ENCODE measurements at regions not wholly inside any gene's neighbourhood (a gene's known extent, or its start where the extent isn't known, plus 50 kb on each side); places are given as distances from the start of the nearest gene placed in this dataset.

DNA sequence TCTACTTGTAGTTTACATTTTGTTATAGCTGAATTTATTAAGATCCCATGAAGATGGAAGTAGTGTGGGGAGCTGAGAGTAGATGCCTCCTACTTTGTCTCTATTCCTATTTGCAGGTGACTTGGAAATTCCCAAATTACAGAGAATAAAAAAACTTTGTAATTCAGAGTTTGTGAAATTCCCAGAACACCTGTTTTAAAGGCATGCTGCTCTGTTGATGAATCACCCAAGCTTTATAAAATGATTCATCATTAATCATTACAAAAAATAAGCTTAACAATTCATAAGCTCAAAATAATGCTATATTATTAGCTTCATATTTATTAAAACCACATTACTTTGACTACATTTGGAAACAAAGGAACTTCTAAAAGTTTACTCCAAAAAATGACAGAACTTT lies 856.3 kb downstream of the RPA4 start:
- Histone ChIP-seq H3K4me1 (ENCODE audit: insufficient read depth, low read length) (no peaks in the 10 kb centered on the region), H3K36me3 (ENCODE audit: insufficient read depth, low read length) (no peaks in the 10 kb centered on the region), H3K9ac (ENCODE audit: low read depth, low read length) (no peak overlapping the region), H3K9me3 (ENCODE audit: control insufficient read depth, insufficient read depth, low read length) (no peaks in the 10 kb centered on the region; the same call in none of the 2 replicates)

DNA sequence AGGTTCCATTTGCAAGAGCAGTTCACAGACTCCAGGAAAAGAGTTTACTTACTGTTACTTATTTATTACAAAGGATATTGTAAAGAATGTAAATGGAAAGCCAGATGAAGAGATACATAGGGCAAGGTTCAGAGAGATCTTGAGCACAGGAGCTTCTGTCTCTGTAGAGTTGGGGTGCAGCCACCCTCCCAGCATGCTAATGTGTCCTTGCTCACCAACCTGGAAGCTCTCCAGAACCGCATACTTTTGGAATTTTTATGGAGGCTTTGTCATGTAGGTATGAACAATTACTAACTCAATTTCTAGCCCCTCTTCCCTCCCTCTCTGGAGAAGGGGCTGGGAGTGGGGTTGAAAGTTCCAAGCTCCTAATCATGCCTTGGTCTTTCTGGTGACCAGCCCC lies 857.2 kb downstream of the RPA4 start:
- no peaks in the 10 kb centered on the region; the same call in none of the 2 replicates for H3K9me3 ChIP-seq (ENCODE audit: control insufficient read depth, insufficient read depth, low read length)
- H3K9ac ChIP-seq (ENCODE audit: low read depth, low read length): no peak overlapping the region
- H3K36me3 ChIP-seq (ENCODE audit: insufficient read depth, low read length): no peaks in the 10 kb centered on the region
- no peaks in the 10 kb centered on the region for H3K4me1 ChIP-seq (ENCODE audit: insufficient read depth, low read length)

DNA sequence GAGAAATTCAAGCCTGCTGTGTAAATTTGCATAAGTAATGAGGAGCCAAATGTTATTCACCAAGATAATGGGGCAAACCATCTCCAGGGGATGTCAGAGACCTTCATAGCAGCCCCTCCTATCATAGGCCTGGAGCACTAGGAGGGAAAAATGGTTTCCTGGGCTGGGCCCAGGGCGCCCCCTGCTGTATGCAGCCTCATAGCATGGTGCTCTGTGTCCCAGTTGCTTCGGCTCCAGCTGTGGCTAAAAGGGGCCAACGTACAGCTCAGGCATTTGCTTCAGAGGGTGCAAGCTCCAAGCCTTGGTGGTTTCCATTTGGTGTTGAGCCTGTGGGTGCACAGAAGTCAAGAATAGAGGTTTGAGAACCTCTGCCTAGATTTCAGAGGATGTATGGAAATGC lies 859.3 kb downstream of the RPA4 start:
- H3K9me3 ChIP-seq (ENCODE audit: control insufficient read depth, insufficient read depth, low read length): no peaks in the 10 kb centered on the region; the same call in none of the 2 replicates
- no peak overlapping the region for H3K9ac ChIP-seq (ENCODE audit: low read depth, low read length)
- H3K4me1 ChIP-seq (ENCODE audit: insufficient read depth, low read length): no peaks in the 10 kb centered on the region
- no peaks in the 10 kb centered on the region for H3K36me3 ChIP-seq (ENCODE audit: insufficient read depth, low read length)

DNA sequence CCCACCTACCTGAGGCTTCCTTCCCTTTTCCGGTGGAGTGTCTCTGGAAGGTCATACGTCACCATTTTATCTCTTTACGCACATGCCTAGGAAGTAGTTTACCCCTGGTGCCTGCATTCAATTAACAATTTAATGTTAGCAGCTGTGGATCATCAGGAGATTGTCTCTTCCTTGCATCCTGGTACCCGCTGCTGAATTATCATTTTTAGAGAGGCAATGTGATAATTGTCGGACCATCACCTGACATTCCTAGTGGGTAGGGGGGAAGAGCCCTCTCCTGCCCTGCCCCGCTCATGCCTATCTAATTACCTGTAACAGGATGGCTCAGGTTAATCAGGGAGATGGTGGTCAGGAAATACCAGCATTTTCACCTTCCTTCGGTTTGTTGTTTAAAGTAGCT lies 863.6 kb downstream of the RPA4 start:
- no peaks in the 10 kb centered on the region; the same call in 1 of the 2 replicates for H3K9me3 ChIP-seq (ENCODE audit: control insufficient read depth, insufficient read depth, low read length)
- no peak overlapping the region for H3K9ac ChIP-seq (ENCODE audit: low read depth, low read length)
- H3K4me1 ChIP-seq (ENCODE audit: insufficient read depth, low read length): no peaks in the 10 kb centered on the region
- no peaks in the 10 kb centered on the region for H3K36me3 ChIP-seq (ENCODE audit: insufficient read depth, low read length)

DNA sequence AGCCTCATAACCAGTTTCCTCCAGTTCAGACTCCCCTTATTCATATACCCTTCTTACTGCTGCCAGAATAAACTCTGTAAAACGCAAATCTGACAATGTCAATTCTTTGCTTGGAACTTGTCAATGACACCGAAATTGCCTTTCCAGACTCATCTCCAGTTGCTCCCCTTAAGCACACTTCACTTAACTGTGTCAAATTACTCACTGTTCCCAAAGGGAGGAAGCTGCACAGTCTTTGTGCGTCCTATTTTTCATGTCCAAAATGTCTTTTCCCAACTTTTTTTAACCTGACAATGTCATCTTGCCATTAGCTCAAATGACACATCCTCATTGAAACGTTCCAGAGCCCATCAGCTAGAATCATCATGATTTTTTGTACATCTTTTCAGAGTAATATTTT lies 867.3 kb downstream of the RPA4 start:
- no peaks in the 10 kb centered on the region for H3K4me1 ChIP-seq (ENCODE audit: insufficient read depth, low read length)
- no peaks in the 10 kb centered on the region for H3K36me3 ChIP-seq (ENCODE audit: insufficient read depth, low read length)
- no peaks in the 10 kb centered on the region for H3K9me3 ChIP-seq (ENCODE audit: control insufficient read depth, insufficient read depth, low read length)
- H3K9ac ChIP-seq (ENCODE audit: low read depth, low read length): no peak overlapping the region

DNA sequence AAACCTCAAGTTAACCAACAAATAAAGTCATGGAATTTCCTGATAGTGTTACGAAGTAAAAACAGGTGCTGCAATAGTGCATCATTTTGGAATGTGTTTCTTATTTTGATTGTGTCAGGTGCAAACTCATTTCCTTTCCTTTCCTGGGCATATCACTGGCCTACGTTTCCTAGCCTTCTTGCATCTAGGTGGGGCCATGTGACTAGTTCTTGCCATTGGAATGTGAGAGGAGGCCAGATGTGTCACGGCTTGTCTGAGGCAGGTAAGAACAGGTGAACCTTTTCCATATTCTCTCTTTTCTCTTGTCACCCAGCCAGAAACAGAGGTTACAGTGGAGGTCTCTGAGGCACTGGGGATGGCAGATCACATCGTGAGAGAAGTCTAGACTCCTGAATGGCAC lies 868.0 kb downstream of the RPA4 start:
- no peak overlapping the region for H3K9ac ChIP-seq (ENCODE audit: low read depth, low read length)
- no peaks in the 10 kb centered on the region for H3K36me3 ChIP-seq (ENCODE audit: insufficient read depth, low read length)
- no peaks in the 10 kb centered on the region for H3K4me1 ChIP-seq (ENCODE audit: insufficient read depth, low read length)
- H3K9me3 ChIP-seq (ENCODE audit: control insufficient read depth, insufficient read depth, low read length): no peaks in the 10 kb centered on the region

DNA sequence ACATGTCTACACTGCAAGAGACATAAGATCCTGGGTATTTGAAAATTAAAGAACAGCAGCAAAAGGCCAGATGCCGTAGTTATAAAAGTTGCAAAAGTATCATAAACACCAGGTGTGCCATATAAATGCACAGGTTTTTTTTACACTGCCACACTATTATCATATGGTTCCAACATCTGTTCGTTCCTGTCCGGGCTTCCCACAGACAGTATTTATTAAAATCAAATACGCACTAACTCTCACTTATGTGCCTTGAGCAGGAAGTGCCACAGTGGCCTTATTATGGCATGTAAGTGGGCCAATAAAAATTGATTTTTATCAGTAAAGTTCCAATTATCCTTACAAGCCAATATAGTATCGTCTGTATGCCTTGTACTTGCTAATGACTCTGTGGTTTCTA lies 873.2 kb downstream of the RPA4 start:
- Histone ChIP-seq H3K9ac (ENCODE audit: low read depth, low read length) (no peak overlapping the region), H3K4me1 (ENCODE audit: insufficient read depth, low read length) (no peaks in the 10 kb centered on the region), H3K36me3 (ENCODE audit: insufficient read depth, low read length) (no peaks in the 10 kb centered on the region), H3K9me3 (ENCODE audit: control insufficient read depth, insufficient read depth, low read length) (no peaks in the 10 kb centered on the region)

DNA sequence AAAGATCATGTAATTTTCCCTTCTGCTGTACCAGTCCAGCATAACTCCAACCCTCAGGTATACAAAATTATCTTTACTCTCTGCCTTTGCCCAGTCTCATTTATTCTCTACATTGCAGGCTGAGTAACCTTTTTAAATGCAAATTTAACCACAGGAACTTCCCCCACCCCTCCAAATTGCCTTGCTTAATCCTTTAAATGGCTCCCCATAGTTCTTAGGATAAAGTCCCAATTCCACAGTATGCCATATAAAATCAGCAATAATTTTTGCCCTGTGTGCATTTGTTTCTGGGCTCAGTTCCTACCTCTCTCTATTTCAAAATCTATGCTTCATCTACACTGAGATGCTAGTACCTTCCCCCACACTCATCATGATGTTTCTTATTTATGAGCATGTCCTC lies 879.7 kb downstream of the RPA4 start:
- Histone ChIP-seq H3K9me3 (ENCODE audit: control insufficient read depth, insufficient read depth, low read length) (no peaks in the 10 kb centered on the region), H3K4me1 (ENCODE audit: insufficient read depth, low read length) (peaks cover 26% of the 10 kb centered on the region; the same call in 1 of the 2 replicates), H3K9ac (ENCODE audit: low read depth, low read length) (no peak overlapping the region), H3K36me3 (ENCODE audit: insufficient read depth, low read length) (no peaks in the 10 kb centered on the region)

DNA sequence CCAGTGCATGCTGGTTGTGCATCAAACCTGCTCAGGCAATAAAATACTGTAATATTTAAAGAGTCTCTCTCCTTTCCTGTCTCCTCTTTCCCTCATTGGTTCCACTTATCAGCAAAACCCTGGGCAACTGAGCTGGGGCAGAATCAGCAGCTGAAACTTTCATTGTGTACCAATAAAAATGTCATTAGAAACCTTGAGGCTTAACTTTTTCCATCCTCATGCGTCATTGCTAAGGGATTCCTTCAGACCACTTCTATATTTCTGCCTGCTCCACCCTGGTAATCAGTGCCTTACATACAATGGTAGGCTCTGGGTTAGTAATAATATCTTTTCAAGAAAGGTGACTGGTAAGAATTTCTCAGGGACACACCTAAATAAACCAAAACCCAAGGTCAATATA lies 880.3 kb downstream of the RPA4 start:
- H3K4me1 ChIP-seq (ENCODE audit: insufficient read depth, low read length): peaks cover 26% of the 10 kb centered on the region; the same call in 1 of the 2 replicates
- H3K9ac ChIP-seq (ENCODE audit: low read depth, low read length): no peak overlapping the region

DNA sequence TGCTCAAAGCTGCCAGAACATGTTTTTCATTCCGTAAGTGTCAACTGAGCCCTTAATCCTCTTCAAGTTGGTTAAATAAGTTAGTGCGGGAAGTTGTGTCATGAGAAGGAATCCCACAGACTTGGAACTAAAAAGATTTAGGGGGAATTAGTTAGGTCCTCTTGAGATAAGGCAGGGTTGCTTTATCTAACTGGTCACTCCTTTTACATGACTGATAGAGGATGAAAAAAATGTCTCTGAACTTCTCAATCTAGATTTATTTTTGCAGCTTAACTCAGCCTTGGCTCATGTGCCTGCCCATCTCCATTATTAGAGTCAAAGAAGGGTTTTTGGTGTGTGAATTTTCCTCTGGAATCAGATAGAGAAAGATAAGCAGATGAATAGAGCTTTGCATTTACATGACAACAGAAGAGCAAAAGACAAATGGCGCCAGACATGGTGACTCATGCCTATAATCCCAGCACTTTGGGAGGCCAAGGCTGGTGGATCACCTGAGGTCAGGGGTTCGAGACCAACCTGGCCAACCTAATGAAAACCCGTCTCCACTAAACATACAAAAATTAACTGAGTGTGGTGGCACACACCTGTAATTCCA lies 882.9 kb downstream of the RPA4 start:
- Histone ChIP-seq H3K9ac (ENCODE audit: low read depth, low read length) (no peak overlapping the region), H3K36me3 (ENCODE audit: insufficient read depth, low read length) (no peaks in the 10 kb centered on the region), H3K4me1 (ENCODE audit: insufficient read depth, low read length) (peaks cover 26% of the 10 kb centered on the region; the same call in 1 of the 2 replicates), H3K9me3 (ENCODE audit: control insufficient read depth, insufficient read depth, low read length) (no peaks in the 10 kb centered on the region)

More for the DNA sequence above, 880.3 kb downstream of the RPA4 start:
- Histone ChIP-seq H3K36me3 (ENCODE audit: insufficient read depth, low read length) (no peaks in the 10 kb centered on the region), H3K9me3 (ENCODE audit: control insufficient read depth, insufficient read depth, low read length) (no peaks in the 10 kb centered on the region)

DNA sequence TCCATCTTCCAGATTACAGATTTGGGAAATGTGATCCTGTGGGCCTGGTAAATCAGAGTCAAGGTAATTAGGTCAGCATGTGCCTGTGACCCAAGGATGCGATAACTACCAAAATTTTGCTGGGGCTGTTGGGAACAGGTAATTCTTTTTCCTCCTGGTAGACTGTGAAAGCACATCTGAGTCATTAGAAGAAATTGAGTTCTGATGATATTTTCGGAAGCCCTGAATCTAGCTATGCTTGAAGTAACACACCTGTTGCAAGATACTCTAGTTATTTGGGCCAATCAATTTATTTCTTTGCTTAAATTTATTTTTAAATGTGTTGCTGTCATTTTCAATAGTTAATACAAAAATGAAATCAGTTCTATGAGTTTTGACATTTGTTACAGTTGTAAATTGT lies 903.6 kb downstream of the RPA4 start:
- no peaks in the 10 kb centered on the region; the same call in 1 of the 2 replicates for H3K9me3 ChIP-seq (ENCODE audit: control insufficient read depth, insufficient read depth, low read length)
- no peaks in the 10 kb centered on the region for H3K36me3 ChIP-seq (ENCODE audit: insufficient read depth, low read length)
- no peak overlapping the region for H3K9ac ChIP-seq (ENCODE audit: low read depth, low read length)
- H3K4me1 ChIP-seq (ENCODE audit: insufficient read depth, low read length): no peaks in the 10 kb centered on the region

DNA sequence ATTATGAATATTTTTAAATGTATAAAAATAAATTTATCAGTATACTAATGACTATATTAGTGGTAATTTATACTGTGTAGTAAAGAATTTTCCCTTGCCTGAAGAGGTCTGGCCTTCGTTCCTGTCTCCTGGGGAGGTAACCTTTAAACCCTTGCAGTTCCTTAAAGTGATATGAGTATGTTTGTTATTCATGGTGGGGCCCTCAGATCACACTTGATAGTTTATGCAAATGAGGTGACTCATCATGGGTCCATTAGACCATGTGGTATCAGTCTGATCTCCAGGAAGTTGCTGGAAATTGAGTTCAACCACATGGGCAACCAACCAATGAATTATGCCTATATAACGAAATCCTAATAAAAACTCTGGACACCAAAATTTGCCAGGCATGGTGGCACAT lies 904.1 kb downstream of the RPA4 start:
- Histone ChIP-seq H3K36me3 (ENCODE audit: insufficient read depth, low read length) (no peaks in the 10 kb centered on the region), H3K9ac (ENCODE audit: low read depth, low read length) (no peak overlapping the region), H3K9me3 (ENCODE audit: control insufficient read depth, insufficient read depth, low read length) (no peaks in the 10 kb centered on the region; the same call in 1 of the 2 replicates), H3K4me1 (ENCODE audit: insufficient read depth, low read length) (0 out of 2 replicates have a peak, but pooled peaks cover 2% of the 10 kb centered on the region)

DNA sequence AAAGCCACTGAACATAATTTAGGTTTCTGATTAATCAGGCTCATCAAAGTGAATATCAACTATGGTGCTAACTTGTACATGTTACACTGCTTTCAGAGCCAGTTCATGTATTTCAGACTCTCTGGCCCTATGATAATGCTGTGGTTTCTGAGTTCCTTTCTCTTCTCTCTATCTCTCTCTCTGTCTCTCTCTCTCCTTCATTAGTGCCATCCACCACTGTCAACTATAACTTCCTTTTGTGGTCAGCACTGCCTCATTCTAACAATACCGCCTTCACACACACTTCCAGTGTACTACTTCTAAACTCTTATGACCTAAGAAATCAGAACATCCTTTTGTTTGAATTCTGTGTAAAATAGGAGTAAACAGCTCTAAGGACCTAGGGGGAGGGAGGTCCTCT lies 907.1 kb downstream of the RPA4 start:
- H3K36me3 ChIP-seq (ENCODE audit: insufficient read depth, low read length): no peaks in the 10 kb centered on the region
- H3K9ac ChIP-seq (ENCODE audit: low read depth, low read length): no peak overlapping the region
- no peaks in the 10 kb centered on the region for H3K9me3 ChIP-seq (ENCODE audit: control insufficient read depth, insufficient read depth, low read length)
- H3K4me1 ChIP-seq (ENCODE audit: insufficient read depth, low read length): peaks cover 7% of the 10 kb centered on the region; the same call in 1 of the 2 replicates

DNA sequence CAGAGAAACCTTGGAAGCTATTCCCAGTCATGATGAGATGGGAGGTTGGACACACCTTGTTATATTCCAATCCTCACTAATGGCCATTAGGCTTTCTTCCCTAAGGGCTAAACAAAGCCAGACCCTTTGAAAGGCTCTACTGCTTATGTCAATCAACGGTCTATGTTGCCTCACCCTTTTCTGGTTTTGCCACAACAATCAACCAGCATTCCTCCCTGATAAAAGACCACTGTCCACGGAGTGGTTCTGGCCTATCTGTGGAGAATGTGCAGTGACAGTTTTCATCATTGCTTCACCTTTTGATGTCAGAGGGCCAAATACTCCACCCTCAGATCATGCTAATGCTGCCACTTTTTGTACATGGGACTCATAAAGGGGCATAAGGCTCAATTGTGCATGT lies 913.4 kb downstream of the RPA4 start:
- no peak overlapping the region for H3K9ac ChIP-seq (ENCODE audit: low read depth, low read length)
- H3K4me1 ChIP-seq (ENCODE audit: insufficient read depth, low read length): peaks cover 7% of the 10 kb centered on the region; the same call in 1 of the 2 replicates
- H3K36me3 ChIP-seq (ENCODE audit: insufficient read depth, low read length): no peaks in the 10 kb centered on the region
- no peaks in the 10 kb centered on the region for H3K9me3 ChIP-seq (ENCODE audit: control insufficient read depth, insufficient read depth, low read length)

DNA sequence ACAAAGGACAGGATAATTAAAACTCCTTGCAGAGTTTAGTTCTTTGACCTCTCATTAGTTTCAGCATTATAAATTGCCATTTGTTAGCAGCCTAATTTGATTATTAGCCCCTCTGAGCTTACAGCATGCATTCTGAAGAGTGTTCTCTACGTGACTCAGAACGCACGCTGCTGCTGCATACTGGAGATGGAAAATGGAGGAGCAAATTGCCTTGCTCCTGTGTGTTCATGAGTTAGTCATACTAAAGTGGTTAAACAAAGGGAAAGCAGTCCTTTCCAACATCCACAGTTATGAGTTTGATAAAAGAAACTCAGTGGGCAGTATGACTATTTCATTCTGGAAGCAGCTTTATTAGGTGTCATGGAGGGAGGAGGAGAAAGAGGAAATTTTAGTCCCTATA lies 922.5 kb downstream of the RPA4 start:
- no peaks in the 10 kb centered on the region for H3K9me3 ChIP-seq (ENCODE audit: control insufficient read depth, insufficient read depth, low read length)
- H3K9ac ChIP-seq (ENCODE audit: low read depth, low read length): no peak overlapping the region
- H3K4me1 ChIP-seq (ENCODE audit: insufficient read depth, low read length): no peaks in the 10 kb centered on the region
- H3K36me3 ChIP-seq (ENCODE audit: insufficient read depth, low read length): no peaks in the 10 kb centered on the region
